ENCODE measurements at regions not wholly inside any gene's neighbourhood (a gene's known extent, or its start where the extent isn't known, plus 50 kb on each side); places are given as distances from the start of the nearest gene placed in this dataset.

DNA sequence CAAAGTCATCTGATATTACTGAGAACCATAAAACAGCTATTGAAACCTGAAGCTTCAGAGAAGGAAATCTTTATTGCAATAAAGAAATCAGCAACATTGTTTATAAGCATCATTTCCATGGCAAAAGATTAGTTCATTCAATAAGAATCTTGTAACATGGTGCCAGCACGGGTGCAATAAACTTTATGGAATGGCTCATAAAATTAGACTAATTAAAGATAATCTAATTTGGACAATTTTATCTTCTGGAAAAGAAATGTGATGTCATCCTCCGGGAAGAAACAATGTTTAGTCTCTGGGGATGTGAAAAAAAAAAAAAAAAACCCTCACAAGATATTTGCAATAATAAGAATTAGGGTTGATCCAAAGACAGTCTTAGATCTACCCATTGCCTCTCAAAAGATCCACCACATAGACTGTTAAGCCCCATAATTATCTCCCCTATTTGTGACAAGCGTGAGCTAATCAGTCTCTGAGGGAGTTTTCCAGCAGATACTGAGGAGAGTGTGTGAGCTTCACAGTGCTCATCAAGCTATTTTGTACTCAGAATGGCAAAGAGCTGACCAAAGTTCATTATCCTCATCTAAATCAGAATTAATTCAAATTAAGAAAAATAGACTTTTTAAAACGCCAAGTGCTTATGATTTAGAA, 297.0 kb upstream of the EDNRB start:
- DNase-seq: no peak

DNA sequence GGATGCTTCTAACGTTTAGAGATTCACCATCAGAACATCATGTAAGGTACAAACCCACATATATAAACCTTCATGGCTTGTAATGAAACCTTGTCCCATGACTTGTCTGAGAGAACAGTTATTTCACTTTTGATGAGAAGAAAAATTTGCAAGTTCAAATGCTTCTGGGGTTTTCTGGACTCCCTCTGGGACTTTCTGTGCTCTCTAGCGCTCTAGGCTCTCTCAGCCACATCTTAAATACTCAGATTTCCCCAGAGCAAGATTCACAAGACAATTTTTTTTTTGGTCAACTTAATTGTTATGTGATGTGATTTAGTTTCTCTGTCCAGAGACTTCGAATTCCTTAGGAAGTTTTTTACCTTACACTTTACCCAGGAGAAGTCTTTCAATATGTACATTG, 282.8 kb upstream of the EDNRB start:
- DNase-seq: no peak

DNA sequence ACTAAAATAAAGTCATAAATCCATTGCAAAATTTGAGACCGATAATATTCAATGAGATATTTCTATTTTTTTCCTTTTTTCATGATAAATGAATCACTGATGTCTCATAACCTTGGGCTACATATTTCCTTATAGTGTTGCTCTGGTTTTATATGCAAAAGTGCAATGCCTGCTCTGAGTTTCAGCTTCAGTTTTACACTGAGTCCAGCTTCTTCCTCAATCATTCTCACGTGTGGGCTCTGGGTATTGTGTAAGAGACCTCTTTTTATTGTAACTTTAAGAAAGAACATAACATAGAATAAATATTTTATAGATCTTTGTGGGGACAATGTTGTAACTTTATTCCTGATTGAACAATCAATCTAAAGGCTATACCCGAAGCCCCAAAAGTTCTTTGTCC, 280.2 kb upstream of the EDNRB start:
- no peak for DNase-seq

DNA sequence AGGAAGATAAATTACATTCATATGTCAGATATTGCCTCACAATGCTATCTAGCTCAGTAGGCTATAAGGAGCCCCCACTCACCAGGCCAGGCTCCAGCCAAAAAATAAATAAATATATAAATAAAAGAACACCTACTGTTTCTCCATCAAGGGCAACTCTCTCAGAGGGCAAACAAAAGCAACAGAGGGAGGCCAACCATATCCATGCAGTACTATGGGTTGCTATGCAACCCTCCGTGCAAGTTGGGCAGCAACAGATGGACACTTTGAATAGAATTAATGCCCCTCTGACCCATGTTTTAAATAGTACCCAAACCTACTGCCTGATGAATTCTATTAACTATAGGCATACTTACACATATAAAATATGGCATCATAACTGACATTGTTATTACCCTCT, 279.8 kb upstream of the EDNRB start:
- no peak for DNase-seq

DNA sequence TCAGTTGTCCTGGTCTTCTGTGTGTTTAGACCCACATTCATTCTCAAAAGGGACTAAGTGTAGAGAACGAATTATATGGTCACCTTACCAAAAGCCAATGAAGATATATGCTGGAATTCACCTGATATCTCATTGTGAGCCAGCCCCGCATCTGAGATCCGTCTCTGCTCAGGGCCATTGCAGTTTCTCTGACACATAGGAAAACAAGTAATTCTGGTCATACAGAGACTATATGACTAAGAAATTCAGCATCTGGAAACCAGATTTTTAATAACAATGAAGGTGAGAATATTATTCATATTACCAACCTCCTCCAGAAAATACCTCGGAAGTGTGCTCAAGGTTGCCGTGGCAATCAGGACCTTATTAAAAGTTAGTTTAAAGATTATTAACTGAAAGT, 278.6 kb upstream of the EDNRB start:
- DNase-seq: no peak

DNA sequence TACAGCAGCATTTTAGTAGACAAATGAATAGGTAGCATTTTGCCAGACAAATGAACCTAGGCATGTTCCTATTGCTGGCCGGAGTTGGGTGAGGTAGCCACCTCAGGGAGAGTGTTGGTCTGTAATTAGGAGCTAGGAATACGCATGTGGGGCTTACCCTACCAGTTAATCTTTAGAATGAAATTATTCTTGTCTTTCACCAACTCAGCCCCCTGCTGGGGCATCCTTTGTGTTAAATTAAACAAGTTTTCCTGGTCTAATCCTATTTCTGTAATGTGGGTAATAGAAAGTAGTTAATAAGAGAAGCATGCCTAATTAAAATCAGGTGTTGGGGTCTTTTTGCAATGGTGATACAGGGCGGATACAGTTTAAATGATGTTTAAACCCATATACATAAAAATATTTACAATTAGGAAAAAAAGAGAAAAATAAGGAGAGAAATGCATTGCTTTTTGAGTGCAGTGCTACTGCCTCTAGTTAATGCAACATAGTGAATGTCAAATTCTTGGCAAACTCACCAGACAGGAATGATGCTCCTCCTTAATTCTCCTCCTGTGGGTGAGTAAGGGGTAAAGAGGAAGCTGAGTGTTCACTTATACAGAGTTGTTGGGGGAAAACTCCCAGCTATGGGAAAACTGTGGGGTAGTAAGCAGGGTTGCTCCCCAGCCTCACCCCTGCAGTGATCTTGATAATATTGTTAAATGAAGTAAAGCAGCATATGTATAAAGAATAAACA, 276.4 kb upstream of the EDNRB start:
- DNase-seq: no peak

DNA sequence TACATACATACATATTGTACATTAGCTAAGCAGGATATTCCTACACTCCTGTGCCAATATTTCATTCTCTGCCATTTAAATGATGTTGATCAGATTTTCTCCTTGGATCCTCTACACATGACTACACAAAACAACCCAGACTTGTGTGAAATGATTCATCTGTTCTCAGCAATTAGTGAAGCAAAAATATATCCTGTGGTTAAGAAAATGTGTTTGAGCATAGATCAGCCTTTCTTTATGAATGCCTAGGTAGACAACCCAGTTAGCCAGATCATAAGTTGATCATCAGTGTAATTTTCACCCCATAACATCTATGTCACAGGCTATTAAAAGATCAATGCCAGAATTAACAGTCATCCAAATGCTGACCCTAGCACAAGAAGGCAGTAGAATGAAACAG, 275.2 kb upstream of the EDNRB start:
- no peak for DNase-seq

DNA sequence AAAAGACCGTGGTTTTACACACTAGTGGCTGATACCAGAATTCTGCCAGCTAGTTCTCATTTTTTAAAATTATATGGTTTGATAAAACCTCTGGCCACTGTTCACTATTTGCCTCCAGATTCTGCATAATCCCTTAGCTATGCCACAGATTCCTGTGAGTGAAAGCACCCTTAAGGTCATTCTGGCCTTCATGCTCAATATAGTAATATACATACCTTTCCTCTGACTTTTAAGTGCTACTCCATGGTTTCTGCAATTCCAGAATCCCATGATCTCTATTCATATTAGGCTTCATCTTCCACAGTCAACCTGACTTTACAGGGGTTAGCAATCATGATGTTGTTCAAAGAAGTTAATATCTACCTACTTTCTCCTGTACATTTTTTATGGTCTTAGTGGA, 274.1 kb upstream of the EDNRB start:
- DNase-seq: no peak

DNA sequence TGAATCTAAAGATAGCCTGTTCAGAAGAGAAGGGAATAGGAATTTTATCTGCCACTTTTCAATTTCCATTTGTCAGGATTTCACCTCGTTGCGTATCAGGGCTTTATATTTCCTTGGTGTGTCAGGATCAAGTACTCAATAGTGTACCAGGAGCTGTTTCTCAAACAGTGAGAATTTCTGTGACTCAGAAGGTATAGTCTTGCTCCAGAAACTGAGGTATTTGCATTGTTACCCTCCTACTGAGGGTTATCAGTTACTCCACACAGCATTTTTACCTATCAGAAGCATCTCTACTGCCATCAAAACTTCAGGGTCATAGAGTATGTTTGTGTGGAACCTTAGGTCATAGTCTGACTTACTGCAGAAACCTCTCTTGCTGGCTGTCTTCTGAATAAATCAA, 271.7 kb upstream of the EDNRB start:
- DNase-seq: no peak

DNA sequence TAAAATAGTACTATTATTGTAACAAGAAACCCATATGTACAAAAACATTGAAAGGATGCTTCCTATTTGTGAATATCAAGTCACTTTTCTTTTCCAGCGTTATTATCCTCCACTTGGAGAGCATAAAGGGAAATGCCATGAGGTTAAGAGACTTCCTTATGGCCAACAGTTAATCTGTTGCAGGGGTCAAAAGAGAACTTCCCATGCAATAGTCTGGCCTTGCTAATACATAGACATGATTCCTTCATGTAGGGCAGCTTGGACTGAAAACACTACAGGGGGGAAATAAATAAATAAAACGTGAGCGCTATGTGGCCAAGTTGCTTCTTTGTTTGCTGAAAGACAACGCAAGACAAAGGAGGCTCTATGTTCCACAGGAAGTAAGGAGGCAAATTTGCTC, 269.1 kb upstream of the EDNRB start:
- DNase-seq: no peak

DNA sequence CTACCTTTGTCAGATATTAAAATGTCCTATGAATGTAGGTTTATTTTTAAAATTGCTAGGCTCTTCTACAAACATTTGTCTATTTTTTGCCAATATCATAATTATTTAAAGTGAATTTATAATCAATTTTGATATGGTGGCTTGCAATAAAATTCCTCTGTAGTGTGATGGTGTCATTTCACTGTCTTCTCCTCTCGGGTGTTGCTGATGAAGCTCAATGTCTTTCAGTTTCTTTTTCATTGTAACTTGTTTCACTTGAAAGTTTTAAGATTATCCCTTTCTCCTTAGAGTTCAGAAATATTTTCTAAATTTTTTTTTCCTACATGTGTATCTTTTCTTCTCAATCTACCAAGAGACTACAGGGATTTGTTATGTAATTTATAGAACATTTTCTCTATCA, 267.1 kb upstream of the EDNRB start:
- no peak for DNase-seq

DNA sequence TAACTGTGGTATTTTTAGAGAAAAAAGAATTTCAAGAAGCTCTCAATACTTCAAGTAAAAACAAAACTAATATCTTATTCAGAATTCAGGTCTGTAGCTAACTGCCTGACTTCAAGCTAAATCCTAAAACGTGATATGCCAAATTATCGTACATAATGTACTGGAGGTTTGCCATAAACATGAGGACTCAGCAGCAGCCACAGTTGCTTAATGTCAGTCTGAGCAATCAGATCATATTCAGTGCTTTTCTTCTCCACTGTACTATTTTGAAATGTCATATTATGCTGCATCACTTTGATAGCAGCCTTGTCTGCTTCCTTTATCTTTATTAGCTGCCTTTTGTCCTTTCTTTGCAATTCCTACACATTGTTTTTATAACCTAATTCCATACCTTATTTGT, 265.1 kb upstream of the EDNRB start:
- no peak for DNase-seq

DNA sequence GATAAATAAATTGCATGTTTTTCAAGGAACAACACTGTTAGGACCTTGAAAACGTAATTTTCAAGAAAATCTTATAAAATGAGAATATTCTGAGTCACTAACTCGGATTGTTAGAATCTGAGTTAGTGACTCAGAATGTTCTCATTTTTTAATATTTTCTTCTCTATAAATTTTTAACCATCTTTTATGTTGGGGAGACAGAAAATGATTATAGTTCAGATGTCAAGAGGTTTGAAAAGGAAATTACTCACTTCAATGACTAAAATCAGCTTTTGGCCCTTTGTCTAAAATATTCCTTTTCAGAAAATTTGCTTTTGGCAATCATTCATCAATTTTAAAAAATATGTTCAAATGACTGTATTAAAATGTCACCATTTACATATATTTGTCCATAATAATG, 264.2 kb upstream of the EDNRB start:
- DNase-seq: no peak

DNA sequence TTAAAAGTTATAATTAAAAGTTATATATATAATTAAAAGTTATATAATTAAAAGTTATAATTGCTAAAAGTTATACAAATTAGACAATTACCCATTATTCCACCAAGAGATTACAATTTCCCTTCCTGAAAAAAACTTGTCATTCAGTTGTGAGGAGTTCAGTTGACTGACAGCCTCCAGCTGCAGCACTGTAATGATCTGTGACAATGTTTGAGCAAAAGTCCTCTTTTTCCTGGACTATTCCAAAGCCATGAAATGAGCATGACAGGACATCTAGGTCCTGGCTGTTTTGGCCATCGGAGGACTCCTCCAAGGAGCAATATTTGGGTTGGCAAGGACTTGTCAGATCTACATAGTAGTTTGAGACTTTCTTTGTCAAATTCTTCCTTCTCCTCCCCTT, 258.7 kb upstream of the EDNRB start:
- no peak for DNase-seq

DNA sequence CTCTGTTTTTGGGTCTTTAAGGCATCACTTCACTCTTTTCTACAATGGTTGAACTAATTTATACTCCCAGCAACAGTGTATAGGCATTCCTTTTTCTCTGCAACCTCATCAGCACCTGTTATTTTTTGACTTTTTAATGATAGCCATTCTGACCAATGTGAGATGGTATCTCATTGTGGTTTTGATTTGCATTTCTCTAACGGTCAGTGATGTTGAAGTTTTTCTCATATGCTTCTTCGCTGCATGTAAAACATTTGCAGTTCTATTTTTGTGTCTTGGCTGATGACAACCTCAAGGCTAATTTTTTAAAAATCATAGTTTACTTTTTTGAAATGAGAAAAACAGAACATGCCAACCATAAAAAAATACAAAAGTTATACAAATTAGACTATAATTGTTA, 258.2 kb upstream of the EDNRB start:
- no peak for DNase-seq

DNA sequence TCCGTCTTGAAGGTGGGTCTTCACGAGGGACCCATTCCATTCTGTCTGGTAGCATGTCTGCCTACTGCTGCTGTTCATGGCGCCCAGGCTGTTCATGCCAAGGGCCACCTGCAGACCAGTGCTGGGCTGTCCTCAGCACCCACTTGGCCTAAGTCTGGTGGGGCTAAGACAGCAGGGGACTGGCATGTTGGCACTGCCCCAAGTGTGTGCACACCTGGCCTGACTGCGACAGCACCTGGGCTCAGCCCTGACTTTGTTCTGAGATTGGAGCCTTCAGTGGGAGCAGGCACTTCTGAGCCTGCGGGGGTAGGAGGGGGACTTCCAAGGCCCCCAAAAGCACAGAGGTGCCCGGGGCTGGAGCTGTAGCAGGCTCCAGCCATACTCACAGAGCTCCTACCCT, 250.8 kb upstream of the EDNRB start:
- no peak for DNase-seq

DNA sequence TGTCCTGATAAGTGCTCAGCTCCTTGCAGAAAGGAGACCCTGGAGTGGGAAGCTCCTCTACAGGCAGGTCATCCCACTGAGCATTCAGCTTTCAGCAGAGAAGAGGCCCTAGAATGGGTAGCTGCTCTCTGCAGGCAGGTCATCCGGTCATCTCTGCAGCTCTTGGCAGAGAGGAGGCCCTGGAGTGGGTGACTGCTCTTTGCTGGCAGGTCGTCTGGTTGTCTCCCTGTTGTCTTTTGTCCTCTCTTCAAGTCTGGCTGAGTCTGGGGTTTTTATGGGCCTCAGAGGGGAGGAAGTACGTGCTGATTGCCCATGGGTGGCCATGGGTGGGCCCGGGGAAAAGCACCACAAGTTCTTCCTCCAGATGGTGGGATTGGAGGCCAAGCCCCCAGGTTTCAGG, 250.3 kb upstream of the EDNRB start:
- no peak for DNase-seq

DNA sequence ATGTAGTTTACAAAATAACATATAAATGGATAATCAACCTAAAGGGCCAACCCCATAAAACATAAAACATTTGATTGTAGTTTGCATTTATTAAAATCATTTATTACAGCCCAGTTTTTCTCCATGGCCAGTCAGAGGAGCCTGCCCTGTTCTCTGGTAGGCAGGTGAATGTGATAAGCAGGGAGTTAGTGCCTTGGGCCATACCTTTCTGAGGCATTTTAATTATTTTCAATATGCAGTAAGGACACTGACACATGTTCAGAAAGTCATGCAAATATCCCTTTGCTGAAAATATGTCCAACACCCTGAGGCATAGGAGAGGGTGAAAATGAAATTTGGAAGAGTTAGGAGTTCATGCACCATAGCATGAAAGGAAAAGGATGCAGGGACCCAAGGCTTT, 242.6 kb upstream of the EDNRB start:
- DNase-seq: no peak

DNA sequence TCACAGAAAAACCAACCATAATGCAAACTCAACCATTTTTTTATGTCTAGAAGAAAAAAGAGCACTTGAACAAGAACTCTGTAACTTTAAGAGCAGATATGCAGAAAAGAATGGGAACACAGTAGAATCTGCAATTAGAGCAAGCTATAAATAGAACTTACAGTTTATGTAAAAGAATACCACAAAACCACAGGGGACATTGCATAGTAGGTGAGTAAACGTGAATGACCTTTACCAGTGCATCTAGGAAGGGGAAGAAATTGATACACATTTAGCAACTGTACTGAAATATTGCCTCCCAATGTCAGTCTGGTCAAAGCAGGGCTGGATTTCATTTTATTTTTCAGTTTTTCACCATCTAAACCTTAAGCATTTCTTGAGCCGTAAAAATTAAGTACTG, 242.2 kb upstream of the EDNRB start:
- DNase-seq: no peak

DNA sequence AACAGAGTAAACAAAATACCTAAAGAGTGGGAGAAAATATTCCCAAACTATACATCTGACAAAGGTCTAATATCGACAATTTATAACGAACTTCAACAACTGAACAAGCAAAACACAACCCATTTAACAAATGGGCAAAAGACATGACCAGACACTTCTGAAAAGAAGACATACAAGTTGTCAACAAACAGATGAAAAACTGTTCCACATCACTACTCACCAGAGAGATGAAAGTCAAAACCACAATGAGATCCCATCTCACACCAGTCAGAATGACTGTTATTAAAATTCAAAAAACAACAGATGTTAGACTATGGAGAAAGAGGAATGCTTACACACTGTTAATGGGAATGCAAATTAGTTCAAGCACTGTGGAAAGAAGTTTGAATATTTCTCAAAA, 233.8 kb upstream of the EDNRB start:
- DNase-seq: no peak

DNA sequence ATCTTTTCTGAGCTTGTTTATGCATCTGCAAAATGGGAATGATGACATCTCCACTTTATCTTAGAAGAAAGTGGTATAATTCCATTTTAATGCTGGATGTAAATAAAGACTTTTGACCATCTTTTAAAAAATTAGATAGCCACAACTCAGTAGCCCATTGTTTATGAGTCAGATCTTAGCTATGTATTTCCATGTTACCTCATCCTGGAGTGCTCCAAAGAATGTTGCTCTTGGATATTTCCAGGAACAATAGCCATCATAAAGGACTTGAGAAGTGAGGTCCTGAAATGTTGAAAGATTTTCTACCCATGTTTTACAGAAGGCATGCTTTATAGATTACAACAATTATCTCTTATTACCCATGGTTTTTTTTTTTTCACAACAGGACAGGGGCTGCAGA, 229.3 kb upstream of the EDNRB start:
- DNase-seq: no peak

DNA sequence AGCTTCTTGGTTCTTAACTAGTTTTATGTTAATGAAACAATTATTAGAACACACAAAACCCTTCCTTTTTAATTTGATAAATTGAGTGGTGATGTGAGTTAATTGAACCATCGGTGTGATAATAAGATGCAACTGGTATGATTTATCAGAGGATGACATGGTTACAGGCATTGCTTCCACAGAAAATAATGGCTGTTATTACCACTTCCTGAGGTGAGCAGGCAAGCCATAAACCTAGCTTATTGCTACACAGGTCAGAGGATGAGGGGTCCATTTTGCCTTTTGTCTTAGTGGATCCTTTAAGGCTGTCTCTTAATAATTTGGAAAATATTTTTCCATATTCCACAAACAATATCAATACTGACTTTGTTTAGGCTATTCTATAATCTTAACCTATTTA, 226.6 kb upstream of the EDNRB start:
- no peak for DNase-seq

DNA sequence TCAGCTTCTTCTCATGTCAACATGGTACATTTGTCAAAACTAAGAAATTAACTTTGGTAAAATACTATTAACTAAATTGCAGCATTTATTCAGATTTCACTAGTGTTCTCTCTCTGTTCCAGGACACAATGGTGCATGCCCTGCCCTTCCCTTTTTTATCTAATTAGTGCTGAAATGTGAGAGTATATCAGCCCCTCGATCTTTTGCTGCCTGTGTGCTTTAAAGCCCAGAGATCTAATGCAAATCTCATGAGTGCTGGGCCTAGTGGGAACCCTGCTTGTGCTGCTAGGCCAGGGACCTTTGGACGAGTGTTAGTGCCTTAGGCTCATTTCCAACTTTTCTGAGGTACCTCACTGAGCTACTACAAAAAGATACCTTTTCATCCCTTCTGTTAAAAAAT, 221.1 kb upstream of the EDNRB start:
- no peak for DNase-seq

DNA sequence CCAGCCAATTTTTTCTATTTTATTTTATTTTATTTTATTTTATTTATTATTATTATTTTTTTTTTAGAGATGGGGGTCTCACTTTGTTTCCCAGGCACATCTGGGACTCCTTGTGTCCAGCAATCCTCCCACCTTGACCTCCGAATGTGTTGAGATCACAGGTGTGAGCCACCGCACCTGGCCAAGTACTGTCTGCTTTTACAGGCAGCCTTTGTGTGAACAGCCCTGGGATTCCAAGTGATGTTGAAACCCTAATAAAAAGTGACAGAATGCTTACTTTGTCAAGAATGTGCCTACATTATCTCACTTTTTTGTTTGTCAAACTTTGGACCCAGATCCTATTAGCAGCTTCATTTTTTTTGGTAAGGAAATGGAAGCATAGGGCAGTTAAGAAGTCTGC, 220.1 kb upstream of the EDNRB start:
- DNase-seq: no peak
